SH-SY5Y (cell line): ENCODE measurements at regions not wholly inside any gene's neighbourhood (a gene's known extent, or its start where the extent isn't known, plus 50 kb on each side); places are given as distances from the start of the nearest gene placed in this dataset.

Experiments
- GATA2 ChIP-seq: IDR thresholded peaks from 2 replicates; pipeline ENCODE4 v1.6.1; 2011; ENCODE audit warnings: mild to moderate bottlenecking, low read depth, low read length
- GATA3 ChIP-seq: IDR thresholded peaks from 2 replicates; pipeline ENCODE4 v1.6.1; 2011; ENCODE audit warnings: low read depth, mild to moderate bottlenecking, low read length, moderate library complexity

DNA sequence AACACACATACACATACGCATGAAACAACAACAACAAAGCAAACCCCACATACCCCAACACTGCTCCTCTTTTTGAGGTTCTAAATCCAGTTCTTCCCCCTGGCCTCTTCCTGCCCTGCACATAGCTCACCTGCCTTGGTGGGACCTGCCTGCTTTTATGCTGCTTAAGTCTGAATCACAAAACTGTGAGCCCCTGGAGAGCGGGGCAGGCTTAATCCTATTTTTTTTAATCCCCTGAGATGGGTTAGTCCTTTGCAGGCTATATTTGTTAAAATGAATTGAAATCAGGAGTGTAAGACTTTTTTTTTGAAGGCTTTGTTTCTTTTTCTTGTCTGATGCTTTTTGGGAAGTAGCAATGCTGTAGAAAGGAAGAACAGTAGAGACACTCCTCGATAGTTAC is 84.6 kb upstream of the MAX start:
- TF ChIP-seq GATA2 (no peak), GATA3 (no peak)
